ENCODE measurements at regions not wholly inside any gene's neighbourhood (a gene's known extent, or its start where the extent isn't known, plus 50 kb on each side); places are given as distances from the start of the nearest gene placed in this dataset.

GRCh38 chr11:70744396-70745185 is 346.3 kb downstream of the CTTN start:
- Histone ChIP-seq H3K4me1 (ENCODE audit: insufficient read depth, low read length) (no peaks in the 10 kb centered on the region), H4K20me1 (ENCODE audit: insufficient read depth, low read length) (no peaks in the 10 kb centered on the region), H3K27ac (ENCODE audit: low read depth, low read length) (no peak overlapping the region), H2AFZ (ENCODE audit: low read depth, low read length) (no peak overlapping the region), H3K27me3 (ENCODE audit: insufficient read depth, low read length) (peaks cover 15% of the 10 kb centered on the region), H3K36me3 (ENCODE audit: insufficient read depth, low read length) (no peaks in the 10 kb centered on the region), H3K9me3 (ENCODE audit: insufficient read depth, low read depth, low read length) (no peaks in the 10 kb centered on the region), H3K9ac (ENCODE audit: low read length) (no peak overlapping the region), H3K4me3 (ENCODE audit: insufficient read depth, low read depth, low read length) (no peak overlapping the region), H3K4me2 (ENCODE audit: low read length) (no peak overlapping the region), H3K79me2 (ENCODE audit: insufficient read depth, low read length) (no peaks in the 10 kb centered on the region)
- H3K36me3 Mint-ChIP-seq (ENCODE audit: low read depth, unreplicated experiment): peaks cover 8% of the 10 kb centered on the region
- FAIRE-seq (no peak), DNase-seq (ENCODE audit: low read depth) (no peak)
- H3K4me1 Mint-ChIP-seq (ENCODE audit: low read depth, unreplicated experiment): no peaks in the 10 kb centered on the region
- TF ChIP-seq, protein P1, sequence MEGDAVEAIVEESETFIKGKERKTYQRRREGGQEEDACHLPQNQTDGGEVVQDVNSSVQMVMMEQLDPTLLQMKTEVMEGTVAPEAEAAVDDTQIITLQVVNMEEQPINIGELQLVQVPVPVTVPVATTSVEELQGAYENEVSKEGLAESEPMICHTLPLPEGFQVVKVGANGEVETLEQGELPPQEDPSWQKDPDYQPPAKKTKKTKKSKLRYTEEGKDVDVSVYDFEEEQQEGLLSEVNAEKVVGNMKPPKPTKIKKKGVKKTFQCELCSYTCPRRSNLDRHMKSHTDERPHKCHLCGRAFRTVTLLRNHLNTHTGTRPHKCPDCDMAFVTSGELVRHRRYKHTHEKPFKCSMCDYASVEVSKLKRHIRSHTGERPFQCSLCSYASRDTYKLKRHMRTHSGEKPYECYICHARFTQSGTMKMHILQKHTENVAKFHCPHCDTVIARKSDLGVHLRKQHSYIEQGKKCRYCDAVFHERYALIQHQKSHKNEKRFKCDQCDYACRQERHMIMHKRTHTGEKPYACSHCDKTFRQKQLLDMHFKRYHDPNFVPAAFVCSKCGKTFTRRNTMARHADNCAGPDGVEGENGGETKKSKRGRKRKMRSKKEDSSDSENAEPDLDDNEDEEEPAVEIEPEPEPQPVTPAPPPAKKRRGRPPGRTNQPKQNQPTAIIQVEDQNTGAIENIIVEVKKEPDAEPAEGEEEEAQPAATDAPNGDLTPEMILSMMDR (IDR thresholded peaks at IDR 0.05; ENCODE audit: insufficient read depth, low read depth, low read length): no peak
- no peak for TF ChIP-seq EZH2 (IDR thresholded peaks at IDR 0.05; ENCODE audit: insufficient read depth, low read length)
- H3K4me3 Mint-ChIP-seq (ENCODE audit: unreplicated experiment): no peak overlapping the region
- H3K27ac Mint-ChIP-seq (ENCODE audit: unreplicated experiment): no peak overlapping the region
- peaks cover 55% of the 10 kb centered on the region for H3K27me3 Mint-ChIP-seq (ENCODE audit: low read depth, unreplicated experiment)
- peaks cover 24% of the 10 kb centered on the region for H3K9me3 Mint-ChIP-seq (ENCODE audit: unreplicated experiment)

DNA sequence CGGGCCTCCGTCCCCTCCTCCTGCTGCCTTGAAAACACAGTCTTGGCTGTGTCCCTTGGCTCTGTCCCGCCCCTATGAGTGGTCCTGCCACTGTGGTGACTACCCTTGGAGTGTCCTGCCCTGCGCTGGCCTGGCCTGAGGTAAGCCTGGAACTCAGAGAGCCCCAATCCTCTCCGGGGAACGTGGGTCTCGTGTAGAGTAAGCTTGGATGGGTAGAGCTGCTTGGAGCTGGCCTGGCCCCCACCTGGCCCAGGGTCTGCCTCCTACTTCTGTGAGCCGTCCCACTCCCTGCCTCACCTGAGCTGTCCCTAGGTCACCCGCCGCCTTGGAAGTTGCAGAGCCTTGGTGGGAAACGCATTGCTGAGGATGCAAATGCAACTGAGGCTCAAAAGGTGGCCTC is 347.1 kb downstream of the CTTN start:
- no peak overlapping the region for H2AFZ ChIP-seq (ENCODE audit: low read depth, low read length)
- peaks cover 52% of the 10 kb centered on the region for H3K27me3 Mint-ChIP-seq (ENCODE audit: low read depth, unreplicated experiment)
- no peak overlapping the region for H3K4me3 ChIP-seq (ENCODE audit: insufficient read depth, low read depth, low read length)
- no peak for FAIRE-seq
- peaks cover 6% of the 10 kb centered on the region for H3K9me3 ChIP-seq (ENCODE audit: insufficient read depth, low read depth, low read length)
- H3K4me1 ChIP-seq (ENCODE audit: insufficient read depth, low read length): no peaks in the 10 kb centered on the region
- H3K27ac Mint-ChIP-seq (ENCODE audit: unreplicated experiment): no peak overlapping the region
- no peak overlapping the region for H3K4me3 Mint-ChIP-seq (ENCODE audit: unreplicated experiment)
- H3K4me2 ChIP-seq (ENCODE audit: low read length): no peak overlapping the region
- no peak overlapping the region for H3K27ac ChIP-seq (ENCODE audit: low read depth, low read length)
- peaks cover 6% of the 10 kb centered on the region for H3K36me3 Mint-ChIP-seq (ENCODE audit: low read depth, unreplicated experiment)
- H3K9me3 Mint-ChIP-seq (ENCODE audit: unreplicated experiment): peaks cover 28% of the 10 kb centered on the region
- H4K20me1 ChIP-seq (ENCODE audit: insufficient read depth, low read length): no peaks in the 10 kb centered on the region
- no peak overlapping the region for H3K9ac ChIP-seq (ENCODE audit: low read length)
- TF ChIP-seq EZH2 (IDR thresholded peaks at IDR 0.05; ENCODE audit: insufficient read depth, low read length): no peak
- TF ChIP-seq, protein P1 (IDR thresholded peaks at IDR 0.05; ENCODE audit: insufficient read depth, low read depth, low read length): no peak
- no peaks in the 10 kb centered on the region for H3K36me3 ChIP-seq (ENCODE audit: insufficient read depth, low read length)
- H3K27me3 ChIP-seq (ENCODE audit: insufficient read depth, low read length): peaks cover 15% of the 10 kb centered on the region
- no peaks in the 10 kb centered on the region for H3K4me1 Mint-ChIP-seq (ENCODE audit: low read depth, unreplicated experiment)
- no peak for DNase-seq (ENCODE audit: low read depth)
- H3K79me2 ChIP-seq (ENCODE audit: insufficient read depth, low read length): no peaks in the 10 kb centered on the region

- peaks cover 48% of the 10 kb centered on the region for H3K27me3 Mint-ChIP-seq (ENCODE audit: low read depth, unreplicated experiment)
- peaks cover 6% of the 10 kb centered on the region for H3K9me3 ChIP-seq (ENCODE audit: insufficient read depth, low read depth, low read length)
- no peak for DNase-seq (ENCODE audit: low read depth)
- H3K9me3 Mint-ChIP-seq (ENCODE audit: unreplicated experiment): peaks cover 31% of the 10 kb centered on the region
- H3K4me1 ChIP-seq (ENCODE audit: insufficient read depth, low read length): no peaks in the 10 kb centered on the region
- H2AFZ ChIP-seq (ENCODE audit: low read depth, low read length): no peak overlapping the region
- no peaks in the 10 kb centered on the region for H3K79me2 ChIP-seq (ENCODE audit: insufficient read depth, low read length)
- no peak overlapping the region for H3K4me3 ChIP-seq (ENCODE audit: insufficient read depth, low read depth, low read length)
- no peak overlapping the region for H3K4me3 Mint-ChIP-seq (ENCODE audit: unreplicated experiment)
- no peak overlapping the region for H3K4me2 ChIP-seq (ENCODE audit: low read length)
- H3K36me3 ChIP-seq (ENCODE audit: insufficient read depth, low read length): no peaks in the 10 kb centered on the region
- peaks cover 2% of the 10 kb centered on the region for H3K36me3 Mint-ChIP-seq (ENCODE audit: low read depth, unreplicated experiment)
- no peaks in the 10 kb centered on the region for H3K4me1 Mint-ChIP-seq (ENCODE audit: low read depth, unreplicated experiment)
- no peak for FAIRE-seq
- H3K9ac ChIP-seq (ENCODE audit: low read length): no peak overlapping the region
- TF ChIP-seq, protein P1 (IDR thresholded peaks at IDR 0.05; ENCODE audit: insufficient read depth, low read depth, low read length): no peak
- TF ChIP-seq EZH2 (IDR thresholded peaks at IDR 0.05; ENCODE audit: insufficient read depth, low read length): no peak
- no peak overlapping the region for H3K27ac Mint-ChIP-seq (ENCODE audit: unreplicated experiment)
- no peak overlapping the region for H3K27ac ChIP-seq (ENCODE audit: low read depth, low read length)
- no peaks in the 10 kb centered on the region for H4K20me1 ChIP-seq (ENCODE audit: insufficient read depth, low read length)
- H3K27me3 ChIP-seq (ENCODE audit: insufficient read depth, low read length): peaks cover 15% of the 10 kb centered on the region
These were observed 347.6 kb downstream of the CTTN start for GRCh38 chr11:70745941-70746340.
